HepG2 (cell line): ENCODE measurements at regions not wholly inside any gene's neighbourhood (a gene's known extent, or its start where the extent isn't known, plus 50 kb on each side); places are given as distances from the start of the nearest gene placed in this dataset.

Source experiments
- ATAC-seq: fragments of 200-7000 bp; cut with Tn5 transposase; 3 replicates; pipeline ENCODE4 v1.9.1; 2020; ENCODE audit warnings: mild to moderate bottlenecking, moderate library complexity
- BruUV-seq: library from RNA; stranded (reverse); fragments of 400-500 nt; replicated peaks from 2 replicates; lab custom pipeline; 2021; lab: Mats Ljungman, UMichigan
- CTCF ChIA-PET: fragments of 300-600 bp; formaldehyde crosslinking; extraction: SDS; loops from one replicate; lab custom pipeline; 2021; ENCODE audit warnings: low total read pairs, inconsistent platforms, low intra/inter-chr PET ratio; lab: Yijun Ruan, JAX
- POLR2A ChIA-PET: fragments of 350-600 bp; sonication (Branson Sonifier 250); formaldehyde crosslinking; loops from one replicate; lab custom pipeline; 2020; ENCODE audit warnings: antibody characterized with exemption, inconsistent platforms; lab: Yijun Ruan, JAX
- DNase-seq: peaks from one replicate; pipeline ENCODE4 v3.0.0-alpha.2; 2015; ENCODE audit warnings: low spot score
- FAIRE-seq: peaks from 3 replicates; lab custom pipeline; 2011; peaks lifted over from hg19 to GRCh38; lab: Jason Lieb, UNC
- H2AFZ ChIP-seq: one replicate; pipeline ENCODE4 v1.6.1; 2011; ENCODE audit warnings: low read length, inconsistent platforms
- H3K27ac ChIP-seq: fragments of 300-600 bp; 3 replicates; pipeline ENCODE4 v1.8.0; 2011; ENCODE audit warnings: mixed run types, mild to moderate bottlenecking, mixed read lengths, low read length, inconsistent platforms; ENCODE audit not compliant: insufficient read depth; ENCODE audit errors: extremely low read length
- H3K27me3 ChIP-seq, 2 experiments: fragments of 200-600 bp in 1 of 2; 2 replicates in 1 of 2; 3 replicates in 1 of 2; pipeline versions ENCODE4 v1.6.0 to v1.8.0; 2011; ENCODE audit warnings: low read length in 2 of 2, mild to moderate bottlenecking in 2 of 2, moderate library complexity in 2 of 2, inconsistent platforms in 1 of 2; ENCODE audit not compliant: insufficient read depth in 2 of 2, control insufficient read depth in 1 of 2
- H3K36me3 ChIP-seq, 2 experiments: fragments of 200-600 bp in 1 of 2; replicated peaks in 1 of 2; 2 replicates in 1 of 2; 3 replicates in 1 of 2; pipeline versions ENCODE4 v1.5.1 to v1.8.0; 2011; ENCODE audit warnings: low read length in 2 of 2, inconsistent platforms in 1 of 2; ENCODE audit not compliant: insufficient read depth in 2 of 2, control insufficient read depth in 1 of 2
- H3K4me1 ChIP-seq: 2 replicates; pipeline ENCODE4 v1.5.1; 2012; ENCODE audit warnings: low read length, inconsistent platforms; ENCODE audit not compliant: insufficient read depth
- H3K4me2 ChIP-seq: 2 replicates; pipeline ENCODE4 v1.6.0; 2011; ENCODE audit warnings: low read depth, low read length, inconsistent platforms
- H3K4me3 ChIP-seq, 3 experiments: fragments of 200-600 bp in 1 of 3; sonication (generic), shearing (Covaris generic) in 1 of 3; replicated peaks in 1 of 3; 2 replicates each; pipeline ENCODE4 v1.5.1; 2011 to 2016; ENCODE audit warnings: low read length in 3 of 3, inconsistent platforms in 2 of 3, low read depth in 2 of 3, mild to moderate bottlenecking in 2 of 3, control low read depth in 1 of 3, mixed read lengths in 1 of 3; ENCODE audit not compliant: insufficient read depth in 1 of 3
- H3K79me2 ChIP-seq: one replicate; pipeline ENCODE4 v1.6.1; 2011; ENCODE audit warnings: low read length, inconsistent platforms; ENCODE audit not compliant: insufficient read depth
- H3K9ac ChIP-seq: 2 replicates; pipeline ENCODE4 v1.6.0; 2011; ENCODE audit warnings: mild to moderate bottlenecking, low read depth, low read length, inconsistent platforms; ENCODE audit not compliant: insufficient read depth
- H3K9me3 ChIP-seq: 2 replicates; pipeline ENCODE4 v1.5.1; 2012; ENCODE audit warnings: mild to moderate bottlenecking, low read length
- H4K20me1 ChIP-seq: 2 replicates; pipeline ENCODE4 v1.6.0; 2011; ENCODE audit warnings: inconsistent platforms, mild to moderate bottlenecking, low read length, moderate library complexity; ENCODE audit not compliant: insufficient read depth
- AGO1 ChIP-seq: fragments of 200-400 bp; formaldehyde crosslinking; IDR thresholded peaks from 2 replicates; pipeline ENCODE4 v1.6.1; 2017; ENCODE audit warnings: mild to moderate bottlenecking, low read depth, low read length, moderate library complexity; ENCODE audit not compliant: poor library complexity, severe bottlenecking
- CAMTA2 ChIP-seq: sonication (generic); formaldehyde crosslinking; IDR thresholded peaks from 2 replicates; pipeline ENCODE4 v1.4.0; 2020; ENCODE audit warnings: mild to moderate bottlenecking, missing genetic modification reagents, borderline replicate concordance
- CREB1 ChIP-seq, 2 experiments: fragments of 450-650 bp in 1 of 2; IDR thresholded peaks; 2 replicates each; pipeline ENCODE4 v1.6.1; 2016 to 2017; ENCODE audit warnings: control low read depth in 1 of 2, mild to moderate bottlenecking in 1 of 2, missing compliant biosample characterization in 1 of 2, missing genetic modification characterization in 1 of 2
- HDAC1 ChIP-seq: sonication (generic); formaldehyde crosslinking; IDR thresholded peaks from 2 replicates; pipeline ENCODE4 v1.5.1; 2020; ENCODE audit warnings: mild to moderate bottlenecking, missing genetic modification reagents
- HOXA3 ChIP-seq: sonication (generic); formaldehyde crosslinking; IDR thresholded peaks from 2 replicates; pipeline ENCODE4 v1.5.0; 2020; ENCODE audit warnings: missing genetic modification reagents
- KDM5A ChIP-seq: fragments of 200-600 bp; sonication (generic); IDR thresholded peaks from 2 replicates; pipeline ENCODE4 v1.7.0; 2018; ENCODE audit warnings: antibody characterized with exemption, mild to moderate bottlenecking, low read length, borderline replicate concordance
- KMT2B ChIP-seq: IDR thresholded peaks from 2 replicates; pipeline ENCODE4 v1.6.1; 2016; ENCODE audit warnings: missing genetic modification reagents, missing compliant biosample characterization
- MEF2D ChIP-seq: sonication (generic); formaldehyde crosslinking; IDR thresholded peaks from 2 replicates; pipeline ENCODE4 v1.5.1; 2020; ENCODE audit warnings: mild to moderate bottlenecking, missing genetic modification reagents
- NR2F1 ChIP-seq, 2 experiments: fragments of 450-650 bp in 1 of 2; formaldehyde crosslinking in 1 of 2; IDR thresholded peaks; 2 replicates each; pipeline versions ENCODE4 v1.5.0 to v1.6.1; 2016 to 2020; ENCODE audit warnings: mild to moderate bottlenecking in 1 of 2, missing compliant biosample characterization in 1 of 2, missing genetic modification reagents in 1 of 2, moderate library complexity in 1 of 2
- SIN3A ChIP-seq: IDR thresholded peaks from 2 replicates; pipeline ENCODE4 v1.6.1; 2011; ENCODE audit warnings: low read depth, mild to moderate bottlenecking, control low read depth, low read length, borderline replicate concordance
- SRY ChIP-seq: sonication (generic); formaldehyde crosslinking; IDR thresholded peaks from 2 replicates; pipeline ENCODE4 v1.8.0; 2022; ENCODE audit warnings: mild to moderate bottlenecking, missing genetic modification reagents
- ZNF234 ChIP-seq: sonication (generic); formaldehyde crosslinking; conservative IDR thresholded peaks from 2 replicates; pipeline ENCODE4 v1.5.1; 2020; ENCODE audit warnings: mild to moderate bottlenecking, missing genetic modification reagents
- ZNF3 ChIP-seq: IDR thresholded peaks from 2 replicates; pipeline ENCODE4 v1.7.0; 2017; ENCODE audit warnings: inconsistent platforms
- ZNF616 ChIP-seq: sonication (generic); formaldehyde crosslinking; IDR thresholded peaks from 2 replicates; pipeline ENCODE4 v1.5.0; 2020; ENCODE audit warnings: low read depth, mild to moderate bottlenecking, missing genetic modification reagents
- ZNF772 ChIP-seq: sonication (generic); formaldehyde crosslinking; IDR thresholded peaks from 2 replicates; pipeline ENCODE4 v1.5.0; 2020; ENCODE audit warnings: mild to moderate bottlenecking, missing genetic modification reagents
- WGBS: methylation state at CpG from one replicate; pipeline ENCODE4 v1.1.6; 2017; ENCODE audit warnings: low lambda C conversion rate; 5-methylcytosine and 5-hydroxymethylcytosine counted together
- in situ Hi-C: cut with HindIII; loops from 2 replicates; pipeline ENCODE4 v1.10.0; 2017; ENCODE audit warnings: low pct_unique_long_range_greater_than_20kb; ENCODE audit not compliant: extremely low pct_ligation_motif_present
- intact Hi-C: fragments of 100-400 bp; cut with micrococcal nuclease; formaldehyde crosslinking; loops from one replicate; pipeline ENCODE4 v1.10.0; 2022; ENCODE audit not compliant: unreplicated experiment
- TF ChIP-seq, protein P1 (sequence below): sonication (generic); formaldehyde crosslinking; IDR thresholded peaks from 2 replicates; pipeline ENCODE4 v1.4.0; 2020; ENCODE audit warnings: mild to moderate bottlenecking, low read depth, missing genetic modification reagents
- TF ChIP-seq, protein P2 (sequence below): sonication (generic); formaldehyde crosslinking; IDR thresholded peaks from 2 replicates; pipeline ENCODE4 v1.4.0; 2020; ENCODE audit warnings: mild to moderate bottlenecking, missing genetic modification reagents

DNA sequence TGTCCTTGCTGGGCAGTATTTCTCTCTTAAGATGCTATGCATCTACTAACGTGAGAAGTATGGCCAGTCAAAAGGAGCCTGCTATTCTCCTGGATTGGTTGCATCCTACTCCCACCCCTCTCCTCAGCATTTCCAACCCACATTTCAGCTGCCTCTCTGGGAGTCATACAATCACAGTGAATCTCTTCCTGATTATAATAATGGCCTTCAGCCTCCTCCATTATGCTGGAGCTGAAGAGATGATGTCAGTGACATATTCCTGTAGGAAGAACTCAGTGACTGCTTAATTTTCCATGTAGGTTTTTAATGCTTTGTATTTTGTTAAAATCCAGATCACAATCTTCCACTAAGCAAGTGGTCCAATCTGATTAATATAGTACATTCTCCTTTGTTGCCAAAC lies 82.7 kb upstream of the SUCLG2 start:
- no peak for ATAC-seq
- ChIA-PET POLR2A (no interaction called here), CTCF (no interaction called here)
- Histone ChIP-seq H2AFZ (no peak overlapping the region), H3K4me3 (no peak overlapping the region), H3K27ac (no peak overlapping the region), H3K4me1 (no peaks in the 10 kb centered on the region), H3K27me3 (no peaks in the 10 kb centered on the region), H3K4me2 (no peak overlapping the region), H3K79me2 (no peaks in the 10 kb centered on the region), H4K20me1 (no peaks in the 10 kb centered on the region), H3K9me3 (no peaks in the 10 kb centered on the region), H3K9ac (no peak overlapping the region), H3K36me3 (no peaks in the 10 kb centered on the region; a peak in 1 of 5 replicates)
- 100% methylated on average over 1 of the region's 1 CpG for WGBS
- in situ Hi-C loops (no loop called here), intact Hi-C loops (no loop called here)
- FAIRE-seq = no peak
- no peak for TF ChIP-seq ZNF234 (CRISPR knock-in tag)
- no TSS peak for BruUV-seq
- no peak for DNase-seq

DNA sequence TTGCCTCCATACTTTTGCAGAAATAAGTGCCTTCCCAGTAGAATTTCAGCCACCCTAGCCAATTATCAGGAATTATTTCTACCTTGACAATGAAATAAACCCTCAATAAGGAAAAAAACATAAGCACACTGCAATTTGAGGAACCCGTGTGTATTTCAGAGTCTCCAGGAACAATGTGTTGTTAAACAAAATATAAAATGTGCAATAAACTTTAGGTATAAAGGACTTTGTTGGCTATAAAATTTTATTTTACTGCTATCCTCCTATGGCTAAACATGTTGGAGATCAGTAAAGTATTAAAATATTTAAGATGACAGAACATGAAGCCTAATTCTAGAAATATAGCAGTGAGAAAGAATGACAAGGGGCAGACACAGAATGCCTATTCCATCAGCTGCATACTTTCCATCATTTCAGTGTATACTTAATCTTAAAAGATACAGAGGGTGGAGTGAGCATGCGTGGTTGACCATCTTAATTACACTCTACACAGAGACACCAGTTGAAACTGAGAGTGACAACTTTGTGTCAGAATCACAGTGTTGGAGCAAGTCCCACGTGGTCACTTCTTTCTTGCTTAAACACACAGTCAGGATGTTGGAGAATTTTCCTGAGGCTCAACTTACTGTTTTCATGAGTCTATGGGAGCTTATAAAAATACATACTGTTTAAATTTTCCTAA lies 79.0 kb upstream of the SUCLG2 start:
- Histone ChIP-seq H3K79me2 (no peaks in the 10 kb centered on the region), H3K4me3 (no peak overlapping the region), H3K9me3 (no peaks in the 10 kb centered on the region), H3K4me2 (no peak overlapping the region), H3K27ac (no peak overlapping the region), H4K20me1 (no peaks in the 10 kb centered on the region), H3K4me1 (no peaks in the 10 kb centered on the region), H3K27me3 (no peaks in the 10 kb centered on the region), H3K36me3 (no peaks in the 10 kb centered on the region; a peak in 1 of 5 replicates), H2AFZ (no peak overlapping the region), H3K9ac (no peak overlapping the region)
- in situ Hi-C loops = no loop called here
- DNase-seq (no peak), ATAC-seq (no peak), FAIRE-seq (no peak)
- BruUV-seq = no TSS peak
- 81% methylated on average over 3 of the region's 3 CpGs for WGBS
- intact Hi-C loops = no loop called here
- CTCF ChIA-PET = no interaction called here
- POLR2A ChIA-PET = no interaction called here
- TF ChIP-seq KMT2B = no peak
- no peak for TF ChIP-seq SIN3A
- TF ChIP-seq HDAC1 (CRISPR knock-in tag) = no peak
- no peak for TF ChIP-seq SRY
- no peak for TF ChIP-seq HOXA3 (CRISPR knock-in tag)
- TF ChIP-seq ZNF616 (CRISPR knock-in tag) = no peak
- TF ChIP-seq, protein P1, sequence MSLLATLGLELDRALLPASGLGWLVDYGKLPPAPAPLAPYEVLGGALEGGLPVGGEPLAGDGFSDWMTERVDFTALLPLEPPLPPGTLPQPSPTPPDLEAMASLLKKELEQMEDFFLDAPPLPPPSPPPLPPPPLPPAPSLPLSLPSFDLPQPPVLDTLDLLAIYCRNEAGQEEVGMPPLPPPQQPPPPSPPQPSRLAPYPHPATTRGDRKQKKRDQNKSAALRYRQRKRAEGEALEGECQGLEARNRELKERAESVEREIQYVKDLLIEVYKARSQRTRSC (CRISPR knock-in tag) = no peak
- TF ChIP-seq CAMTA2 (CRISPR knock-in tag) = no peak
- TF ChIP-seq MEF2D = no peak
- TF ChIP-seq, protein P2, sequence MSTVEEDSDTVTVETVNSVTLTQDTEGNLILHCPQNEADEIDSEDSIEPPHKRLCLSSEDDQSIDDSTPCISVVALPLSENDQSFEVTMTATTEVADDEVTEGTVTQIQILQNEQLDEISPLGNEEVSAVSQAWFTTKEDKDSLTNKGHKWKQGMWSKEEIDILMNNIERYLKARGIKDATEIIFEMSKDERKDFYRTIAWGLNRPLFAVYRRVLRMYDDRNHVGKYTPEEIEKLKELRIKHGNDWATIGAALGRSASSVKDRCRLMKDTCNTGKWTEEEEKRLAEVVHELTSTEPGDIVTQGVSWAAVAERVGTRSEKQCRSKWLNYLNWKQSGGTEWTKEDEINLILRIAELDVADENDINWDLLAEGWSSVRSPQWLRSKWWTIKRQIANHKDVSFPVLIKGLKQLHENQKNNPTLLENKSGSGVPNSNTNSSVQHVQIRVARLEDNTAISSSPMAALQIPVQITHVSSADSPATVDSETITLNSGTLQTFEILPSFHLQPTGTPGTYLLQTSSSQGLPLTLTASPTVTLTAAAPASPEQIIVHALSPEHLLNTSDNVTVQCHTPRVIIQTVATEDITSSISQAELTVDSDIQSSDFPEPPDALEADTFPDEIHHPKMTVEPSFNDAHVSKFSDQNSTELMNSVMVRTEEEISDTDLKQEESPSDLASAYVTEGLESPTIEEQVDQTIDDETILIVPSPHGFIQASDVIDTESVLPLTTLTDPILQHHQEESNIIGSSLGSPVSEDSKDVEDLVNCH = no peak
- no peak for TF ChIP-seq CREB1 (IDR thresholded peaks at IDR 0.05)
- TF ChIP-seq CREB1 (CRISPR knock-in tag; IDR thresholded peaks at IDR 0.05) = no peak
- TF ChIP-seq NR2F1 (CRISPR knock-in tag; IDR thresholded peaks at IDR 0.05) = no peak
- TF ChIP-seq KDM5A = no peak
- no peak for TF ChIP-seq AGO1
- no peak for TF ChIP-seq ZNF3
- TF ChIP-seq ZNF772 (CRISPR knock-in tag) = no peak
